MCF 10A (cell line): ENCODE measurements at regions not wholly inside any gene's neighbourhood (a gene's known extent, or its start where the extent isn't known, plus 50 kb on each side); places are given as distances from the start of the nearest gene placed in this dataset.

Experiments used
- BruUV-seq: library from RNA; stranded (reverse); fragments of 400-500 nt; replicated peaks from 2 replicates; lab custom pipeline; 2021; lab: Mats Ljungman, UMichigan
- CTCF ChIA-PET: fragments of 300-600 bp; sonication (Branson Sonifier 250); formaldehyde crosslinking; extraction: SDS; loops from one replicate; lab custom pipeline; 2021; ENCODE audit warnings: antibody characterized with exemption, inconsistent platforms; lab: Yijun Ruan, JAX
- POLR2A ChIA-PET: fragments of 300-600, 350-650 bp; sonication (Branson Sonifier 250); formaldehyde crosslinking; extraction: SDS; loops from one replicate; lab custom pipeline; 2020; ENCODE audit warnings: antibody characterized with exemption, inconsistent platforms; lab: Yijun Ruan, JAX
- DNase-seq: peaks from one replicate; pipeline ENCODE4 v3.0.0-alpha.2; 2018; ENCODE audit not compliant: unreplicated experiment
- H3K27ac Mint-ChIP-seq: one replicate; pipeline ENCODE4 v1.8.0; 2022; ENCODE audit warnings: mild to moderate bottlenecking, low read depth, mixed read lengths; ENCODE audit not compliant: unreplicated experiment
- H3K27me3 Mint-ChIP-seq: one replicate; pipeline ENCODE4 v1.8.0; 2022; ENCODE audit warnings: mixed read lengths; ENCODE audit not compliant: insufficient read depth, unreplicated experiment
- H3K36me3 Mint-ChIP-seq: one replicate; pipeline ENCODE4 v1.8.0; 2022; ENCODE audit warnings: mild to moderate bottlenecking, moderate library complexity, mixed read lengths; ENCODE audit not compliant: insufficient read depth, unreplicated experiment
- H3K4me1 Mint-ChIP-seq: one replicate; pipeline ENCODE4 v1.8.0; 2022; ENCODE audit warnings: mixed read lengths; ENCODE audit not compliant: insufficient read depth, unreplicated experiment
- H3K4me3 Mint-ChIP-seq: one replicate; pipeline ENCODE4 v1.8.0; 2022; ENCODE audit warnings: mild to moderate bottlenecking, moderate library complexity, mixed read lengths; ENCODE audit not compliant: unreplicated experiment
- H3K9me3 Mint-ChIP-seq: one replicate; pipeline ENCODE4 v1.8.0; 2022; ENCODE audit warnings: mixed read lengths; ENCODE audit not compliant: unreplicated experiment
- CTCF ChIP-seq: fragments of 200-600 bp; IDR thresholded peaks from one replicate; pipeline ENCODE4 v1.8.0; 2022; ENCODE audit warnings: antibody characterized with exemption, mild to moderate bottlenecking; ENCODE audit not compliant: unreplicated experiment
- intact Hi-C: fragments of 100-400 bp; cut with micrococcal nuclease; formaldehyde crosslinking; loops from 2 replicates; pipeline ENCODE4 v1.14.1; 2022

- H3K9me3 Mint-ChIP-seq = no peaks in the 10 kb centered on the region
- BruUV-seq = no TSS peak
- H3K36me3 Mint-ChIP-seq = no peaks in the 10 kb centered on the region
- no peaks in the 10 kb centered on the region for H3K4me1 Mint-ChIP-seq
- TF ChIP-seq CTCF = no peak
- H3K27me3 Mint-ChIP-seq = no peaks in the 10 kb centered on the region
- CTCF ChIA-PET = interaction anchor here (0.6 to 0.9 kb wide), 2 partner anchors 21 to 1603 kb away, joined by 3 to 4 read pairs; no protein-coding TSS in a partner anchor
- no peak overlapping the region for H3K4me3 Mint-ChIP-seq
- no peak overlapping the region for H3K27ac Mint-ChIP-seq
- no peak for DNase-seq
- POLR2A ChIA-PET = no interaction called here
- intact Hi-C loops = no loop called here
These were observed 182.7 kb upstream of the PARD3B start for GRCh38 chr2:204362581-204362980.

GRCh38 chr2:204363513-204363912 lies 181.8 kb upstream of the PARD3B start:
- Mint-ChIP-seq H3K9me3 (no peaks in the 10 kb centered on the region), H3K4me1 (no peaks in the 10 kb centered on the region), H3K4me3 (no peak overlapping the region), H3K27ac (no peak overlapping the region), H3K27me3 (no peaks in the 10 kb centered on the region), H3K36me3 (no peaks in the 10 kb centered on the region)
- BruUV-seq = no TSS peak
- intact Hi-C loops = no loop called here
- no peak for TF ChIP-seq CTCF
- ChIA-PET POLR2A (interaction anchor here (0.6 kb wide), 1 partner anchor 25 kb away, joined by 3 read pairs; no protein-coding TSS in a partner anchor), CTCF (interaction anchor here (0.6 to 0.7 kb wide), 4 partner anchors 8 to 294 kb away, joined by 3 to 7 read pairs (median 4); no protein-coding TSS in a partner anchor)
- no peak for DNase-seq

- CTCF ChIA-PET = no interaction called here
- POLR2A ChIA-PET = no interaction called here
- no TSS peak for BruUV-seq
- intact Hi-C loops = no loop called here
- no peak overlapping the region for H3K4me3 Mint-ChIP-seq
- no peaks in the 10 kb centered on the region for H3K27me3 Mint-ChIP-seq
- H3K36me3 Mint-ChIP-seq = no peaks in the 10 kb centered on the region
- no peak for DNase-seq
- no peak for TF ChIP-seq CTCF
- H3K27ac Mint-ChIP-seq = no peak overlapping the region
- no peaks in the 10 kb centered on the region for H3K4me1 Mint-ChIP-seq
- H3K9me3 Mint-ChIP-seq = no peaks in the 10 kb centered on the region
These were observed 180.3 kb upstream of the PARD3B start for GRCh38 chr2:204364860-204365535.

- intact Hi-C loops = no loop called here
- Mint-ChIP-seq H3K4me1 (no peaks in the 10 kb centered on the region), H3K27me3 (no peaks in the 10 kb centered on the region), H3K36me3 (no peaks in the 10 kb centered on the region), H3K27ac (no peak overlapping the region), H3K9me3 (no peaks in the 10 kb centered on the region), H3K4me3 (no peak overlapping the region)
- BruUV-seq = no TSS peak
- ChIA-PET POLR2A (no interaction called here), CTCF (no interaction called here)
- DNase-seq = no peak
- TF ChIP-seq CTCF = no peak
These were observed 179.5 kb upstream of the PARD3B start for GRCh38 chr2:204365811-204366210.
